GM23248 (cell line): ENCODE measurements at regions not wholly inside any gene's neighbourhood (a gene's known extent, or its start where the extent isn't known, plus 50 kb on each side); places are given as distances from the start of the nearest gene placed in this dataset.

ENCODE experiments used
- DNase-seq: peaks from one replicate; pipeline ENCODE4 v3.0.0-alpha.2; 2015
- H2AFZ ChIP-seq: fragments of 200-600 bp; sonication (generic); 2 replicates; pipeline ENCODE4 v1.6.1; 2016; ENCODE audit warnings: antibody characterized with exemption
- H3F3A ChIP-seq: fragments of 200-600 bp; sonication (generic); 2 replicates; pipeline ENCODE4 v1.6.1; 2016; ENCODE audit warnings: mild to moderate bottlenecking, antibody characterized with exemption, mixed run types; ENCODE audit not compliant: insufficient read depth
- H3K27ac ChIP-seq: fragments of 200-600 bp; sonication (generic); 2 replicates; pipeline ENCODE4 v1.5.1; 2016; ENCODE audit warnings: mild to moderate bottlenecking
- H3K27me3 ChIP-seq: fragments of 200-600 bp; sonication (generic); replicated peaks from 2 replicates; pipeline ENCODE4 v1.6.1; 2016; ENCODE audit warnings: mild to moderate bottlenecking; ENCODE audit not compliant: insufficient read depth
- H3K36me3 ChIP-seq: fragments of 200-600 bp; sonication (generic); 2 replicates; pipeline ENCODE4 v1.6.1; 2016; ENCODE audit warnings: low read depth, mild to moderate bottlenecking
- H3K4me1 ChIP-seq: fragments of 200-600 bp; sonication (generic); 2 replicates; pipeline ENCODE4 v1.6.1; 2016; ENCODE audit warnings: mild to moderate bottlenecking; ENCODE audit not compliant: insufficient read depth
- H3K4me2 ChIP-seq: fragments of 200-600 bp; sonication (generic); one replicate; pipeline ENCODE4 v1.6.1; 2016; ENCODE audit warnings: mild to moderate bottlenecking; ENCODE audit not compliant: unreplicated experiment
- H3K4me3 ChIP-seq: fragments of 200-600 bp; sonication (generic); 2 replicates; pipeline ENCODE4 v1.5.1; 2016; ENCODE audit warnings: mild to moderate bottlenecking
- H3K79me2 ChIP-seq: fragments of 200-600 bp; sonication (generic); 2 replicates; pipeline ENCODE4 v1.6.1; 2016; ENCODE audit warnings: mild to moderate bottlenecking; ENCODE audit not compliant: insufficient read depth
- H3K9ac ChIP-seq: fragments of 200-600 bp; sonication (generic); 2 replicates; pipeline ENCODE4 v1.6.1; 2016; ENCODE audit warnings: mild to moderate bottlenecking
- H3K9me2 ChIP-seq: fragments of 200-600 bp; sonication (generic); 2 replicates; pipeline ENCODE4 v1.6.1; 2016; ENCODE audit warnings: mixed run types, mild to moderate bottlenecking, moderate library complexity; ENCODE audit not compliant: insufficient read depth
- H3K9me3 ChIP-seq: fragments of 200-600 bp; sonication (generic); one replicate; pipeline ENCODE4 v1.6.1; 2017; ENCODE audit warnings: low read depth
- H4K20me1 ChIP-seq: fragments of 200-600 bp; sonication (generic); 2 replicates; pipeline ENCODE4 v1.6.0; 2016; ENCODE audit not compliant: insufficient read depth
- EZH2 ChIP-seq: fragments of 200-600 bp; sonication (generic); IDR thresholded peaks from 2 replicates; pipeline ENCODE4 v1.6.1; 2018; ENCODE audit warnings: antibody characterized with exemption, mild to moderate bottlenecking; ENCODE audit not compliant: insufficient read depth, poor library complexity, severe bottlenecking
- EZH2phosphoT487 ChIP-seq: fragments of 200-600 bp; sonication (generic); IDR thresholded peaks from 2 replicates; pipeline ENCODE4 v1.6.1; 2018; ENCODE audit warnings: antibody characterized with exemption, moderate library complexity, mild to moderate bottlenecking, low read depth; ENCODE audit not compliant: insufficient read depth
- WGBS, 2 experiments: methylation state at CpG; one replicate each; pipeline ENCODE4 v1.1.6; 2015 to 2017; ENCODE audit warnings: low lambda C conversion rate in 2 of 2, low coverage in 1 of 2; ENCODE audit errors: missing lambda C conversion rate in 2 of 2; 5-methylcytosine and 5-hydroxymethylcytosine counted together
- in situ Hi-C: fragments of 300-500 bp; cut with MboI; formaldehyde crosslinking; loops from 2 replicates; pipeline ENCODE4 v1.15.0; 2020

GRCh38 chr3:34567266-34567665, 768.8 kb downstream of the PDCD6IP start:
- Histone ChIP-seq H3K36me3 (no peaks in the 10 kb centered on the region), H3K79me2 (no peaks in the 10 kb centered on the region), H3K9ac (no peak overlapping the region), H3K4me2 (no peak overlapping the region), H3K9me2 (no peaks in the 10 kb centered on the region), H3F3A (no peaks in the 10 kb centered on the region), H3K9me3 (no peaks in the 10 kb centered on the region), H3K27ac (no peak overlapping the region), H3K4me3 (no peak overlapping the region), H3K27me3 (no peaks in the 10 kb centered on the region), H2AFZ (no peak overlapping the region), H4K20me1 (no peaks in the 10 kb centered on the region), H3K4me1 (no peaks in the 10 kb centered on the region)
- WGBS, 2 experiments: 0% methylated on average over 1 of the region's 1 CpG
- in situ Hi-C loops: no loop called here
- TF ChIP-seq EZH2phosphoT487 (no peak), EZH2 (no peak)
- DNase-seq: no peak

- no peaks in the 10 kb centered on the region for H3F3A ChIP-seq
- H3K27me3 ChIP-seq: no peaks in the 10 kb centered on the region
- no peaks in the 10 kb centered on the region for H4K20me1 ChIP-seq
- no peak overlapping the region for H2AFZ ChIP-seq
- H3K4me2 ChIP-seq: no peak overlapping the region
- no peak overlapping the region for H3K27ac ChIP-seq
- DNase-seq: no peak
- H3K9ac ChIP-seq: no peak overlapping the region
- in situ Hi-C loops: no loop called here
- H3K79me2 ChIP-seq: no peaks in the 10 kb centered on the region
- no peaks in the 10 kb centered on the region for H3K36me3 ChIP-seq
- WGBS, 2 experiments: 18 to 19% methylated on average over 4 of the region's 4 CpGs
- no peak overlapping the region for H3K4me3 ChIP-seq
- TF ChIP-seq EZH2phosphoT487 (no peak), EZH2 (no peak)
- no peaks in the 10 kb centered on the region for H3K9me3 ChIP-seq
- no peaks in the 10 kb centered on the region for H3K4me1 ChIP-seq
- no peaks in the 10 kb centered on the region for H3K9me2 ChIP-seq
These were observed 770.3 kb downstream of the PDCD6IP start for GRCh38 chr3:34568766-34569165.

GRCh38 chr3:34569437-34569836, 771.0 kb downstream of the PDCD6IP start:
- H3K79me2 ChIP-seq: no peaks in the 10 kb centered on the region
- H2AFZ ChIP-seq: no peak overlapping the region
- no peaks in the 10 kb centered on the region for H3K27me3 ChIP-seq
- no peak for DNase-seq
- no peaks in the 10 kb centered on the region for H3K9me2 ChIP-seq
- TF ChIP-seq EZH2: no peak
- TF ChIP-seq EZH2phosphoT487: no peak
- H3F3A ChIP-seq: no peaks in the 10 kb centered on the region
- no peaks in the 10 kb centered on the region for H3K36me3 ChIP-seq
- no peak overlapping the region for H3K4me3 ChIP-seq
- H3K9ac ChIP-seq: no peak overlapping the region
- H3K27ac ChIP-seq: no peak overlapping the region
- in situ Hi-C loops: no loop called here
- no peaks in the 10 kb centered on the region for H3K4me1 ChIP-seq
- H3K4me2 ChIP-seq: no peak overlapping the region
- H3K9me3 ChIP-seq: no peaks in the 10 kb centered on the region
- no peaks in the 10 kb centered on the region for H4K20me1 ChIP-seq
- WGBS, 2 experiments: 0 to 2% methylated on average over 1 of the region's 1 CpG

- H3K27ac ChIP-seq: no peak overlapping the region
- H2AFZ ChIP-seq: no peak overlapping the region
- H3K27me3 ChIP-seq: no peaks in the 10 kb centered on the region
- in situ Hi-C loops: no loop called here
- no peak overlapping the region for H3K4me3 ChIP-seq
- no peaks in the 10 kb centered on the region for H3K9me2 ChIP-seq
- no peak overlapping the region for H3K9ac ChIP-seq
- 6 to 8% methylated on average over 4 of the region's 4 CpGs for WGBS, 2 experiments
- no peak for TF ChIP-seq EZH2phosphoT487
- no peak for TF ChIP-seq EZH2
- H3F3A ChIP-seq: no peaks in the 10 kb centered on the region
- no peaks in the 10 kb centered on the region for H4K20me1 ChIP-seq
- H3K4me2 ChIP-seq: no peak overlapping the region
- no peak for DNase-seq
- no peaks in the 10 kb centered on the region for H3K79me2 ChIP-seq
- no peaks in the 10 kb centered on the region for H3K36me3 ChIP-seq
- H3K9me3 ChIP-seq: no peaks in the 10 kb centered on the region
- H3K4me1 ChIP-seq: no peaks in the 10 kb centered on the region
These were observed 772.7 kb downstream of the PDCD6IP start for GRCh38 chr3:34570916-34571705.
